ENCODE measurements at regions not wholly inside any gene's neighbourhood (a gene's known extent, or its start where the extent isn't known, plus 50 kb on each side); places are given as distances from the start of the nearest gene placed in this dataset.

GRCh38 chr1:208829595-208829994 lies 585.4 kb upstream of the PLXNA2 start:
- intact Hi-C loops (cut with micrococcal nuclease): no loop called here
- no peak overlapping the region for H3K4me3 Mint-ChIP-seq
- H3K4me1 Mint-ChIP-seq: no peaks in the 10 kb centered on the region
- peaks cover 1% of the 10 kb centered on the region for H3K27me3 Mint-ChIP-seq
- H3K9me3 Mint-ChIP-seq: no peaks in the 10 kb centered on the region
- DNase-seq: no peak
- H3K36me3 Mint-ChIP-seq (ENCODE audit: low read depth): no peaks in the 10 kb centered on the region
- no peak overlapping the region for H3K27ac Mint-ChIP-seq

- Mint-ChIP-seq H3K27me3 (peaks cover 1% of the 10 kb centered on the region), H3K27ac (no peak overlapping the region), H3K36me3 (ENCODE audit: low read depth) (no peaks in the 10 kb centered on the region), H3K9me3 (no peaks in the 10 kb centered on the region), H3K4me3 (no peak overlapping the region), H3K4me1 (no peaks in the 10 kb centered on the region)
- intact Hi-C loops (cut with micrococcal nuclease): no loop called here
- DNase-seq: no peak
These were observed 590.4 kb upstream of the PLXNA2 start for GRCh38 chr1:208834381-208835096.

- Mint-ChIP-seq H3K36me3 (ENCODE audit: low read depth) (no peaks in the 10 kb centered on the region), H3K27ac (no peak overlapping the region), H3K4me1 (no peaks in the 10 kb centered on the region), H3K4me3 (no peak overlapping the region), H3K9me3 (no peaks in the 10 kb centered on the region), H3K27me3 (peaks cover 1% of the 10 kb centered on the region)
- DNase-seq: no peak
- intact Hi-C loops (cut with micrococcal nuclease): no loop called here
These were observed 590.9 kb upstream of the PLXNA2 start for GRCh38 chr1:208835097-208835463.

- intact Hi-C loops (cut with micrococcal nuclease): no loop called here
- Mint-ChIP-seq H3K4me3 (no peak overlapping the region), H3K27ac (no peak overlapping the region), H3K27me3 (peaks cover 1% of the 10 kb centered on the region), H3K36me3 (ENCODE audit: low read depth) (no peaks in the 10 kb centered on the region), H3K9me3 (no peaks in the 10 kb centered on the region), H3K4me1 (no peaks in the 10 kb centered on the region)
- DNase-seq: no peak
These were observed 591.6 kb upstream of the PLXNA2 start for GRCh38 chr1:208835781-208836180.

GRCh38 chr1:208837242-208837641 lies 593.1 kb upstream of the PLXNA2 start:
- no peak for DNase-seq
- H3K4me1 Mint-ChIP-seq: no peaks in the 10 kb centered on the region
- H3K9me3 Mint-ChIP-seq: peaks cover under 1% of the 10 kb centered on the region
- H3K27me3 Mint-ChIP-seq: peaks cover 1% of the 10 kb centered on the region
- H3K4me3 Mint-ChIP-seq: no peak overlapping the region
- intact Hi-C loops (cut with micrococcal nuclease): no loop called here
- no peaks in the 10 kb centered on the region for H3K36me3 Mint-ChIP-seq (ENCODE audit: low read depth)
- H3K27ac Mint-ChIP-seq: no peak overlapping the region

- intact Hi-C loops (cut with micrococcal nuclease): no loop called here
- DNase-seq: no peak
- Mint-ChIP-seq H3K27me3 (no peaks in the 10 kb centered on the region), H3K4me3 (no peak overlapping the region), H3K27ac (no peak overlapping the region), H3K36me3 (ENCODE audit: low read depth) (no peaks in the 10 kb centered on the region), H3K9me3 (peaks cover 3% of the 10 kb centered on the region), H3K4me1 (no peaks in the 10 kb centered on the region)
These were observed 597.3 kb upstream of the PLXNA2 start for GRCh38 chr1:208841436-208841835.

GRCh38 chr1:208842451-208842850 lies 598.3 kb upstream of the PLXNA2 start:
- DNase-seq: no peak
- intact Hi-C loops (cut with micrococcal nuclease): no loop called here
- Mint-ChIP-seq H3K36me3 (ENCODE audit: low read depth) (no peaks in the 10 kb centered on the region), H3K4me1 (no peaks in the 10 kb centered on the region), H3K9me3 (peaks cover 3% of the 10 kb centered on the region), H3K27ac (no peak overlapping the region), H3K4me3 (no peak overlapping the region), H3K27me3 (no peaks in the 10 kb centered on the region)

- Mint-ChIP-seq H3K4me1 (no peaks in the 10 kb centered on the region), H3K27ac (no peak overlapping the region), H3K4me3 (no peak overlapping the region), H3K27me3 (no peaks in the 10 kb centered on the region), H3K36me3 (ENCODE audit: low read depth) (no peaks in the 10 kb centered on the region), H3K9me3 (peaks cover 3% of the 10 kb centered on the region)
- intact Hi-C loops (cut with micrococcal nuclease): no loop called here
- DNase-seq: no peak
These were observed 600.0 kb upstream of the PLXNA2 start for GRCh38 chr1:208844158-208844557.

GRCh38 chr1:208848854-208849253 lies 604.7 kb upstream of the PLXNA2 start:
- no peak for DNase-seq
- Mint-ChIP-seq H3K27ac (no peak overlapping the region), H3K4me3 (no peak overlapping the region), H3K4me1 (no peaks in the 10 kb centered on the region), H3K27me3 (no peaks in the 10 kb centered on the region), H3K36me3 (ENCODE audit: low read depth) (no peaks in the 10 kb centered on the region), H3K9me3 (no peaks in the 10 kb centered on the region)
- intact Hi-C loops (cut with micrococcal nuclease): no loop called here

- H3K4me1 Mint-ChIP-seq: no peaks in the 10 kb centered on the region
- DNase-seq: no peak
- H3K27ac Mint-ChIP-seq: no peak overlapping the region
- H3K4me3 Mint-ChIP-seq: no peak overlapping the region
- no peaks in the 10 kb centered on the region for H3K9me3 Mint-ChIP-seq
- H3K27me3 Mint-ChIP-seq: no peaks in the 10 kb centered on the region
- H3K36me3 Mint-ChIP-seq (ENCODE audit: low read depth): no peaks in the 10 kb centered on the region
- intact Hi-C loops (cut with micrococcal nuclease): no loop called here
These were observed 606.3 kb upstream of the PLXNA2 start for GRCh38 chr1:208850442-208850841.

- no peak for DNase-seq
- Mint-ChIP-seq H3K36me3 (ENCODE audit: low read depth) (no peaks in the 10 kb centered on the region), H3K4me1 (no peaks in the 10 kb centered on the region), H3K27me3 (no peaks in the 10 kb centered on the region), H3K27ac (no peak overlapping the region), H3K4me3 (no peak overlapping the region), H3K9me3 (no peaks in the 10 kb centered on the region)
- intact Hi-C loops (cut with micrococcal nuclease): no loop called here
These were observed 607.2 kb upstream of the PLXNA2 start for GRCh38 chr1:208851366-208851765.

- intact Hi-C loops (cut with micrococcal nuclease): no loop called here
- H3K27me3 Mint-ChIP-seq: no peaks in the 10 kb centered on the region
- DNase-seq: no peak
- no peaks in the 10 kb centered on the region for H3K4me1 Mint-ChIP-seq
- H3K4me3 Mint-ChIP-seq: no peak overlapping the region
- H3K27ac Mint-ChIP-seq: no peak overlapping the region
- no peaks in the 10 kb centered on the region for H3K9me3 Mint-ChIP-seq
- no peaks in the 10 kb centered on the region for H3K36me3 Mint-ChIP-seq (ENCODE audit: low read depth)
These were observed 608.7 kb upstream of the PLXNA2 start for GRCh38 chr1:208852911-208853310.

GRCh38 chr1:208855403-208855802 lies 611.2 kb upstream of the PLXNA2 start:
- H3K27me3 Mint-ChIP-seq: no peaks in the 10 kb centered on the region
- no peak overlapping the region for H3K4me3 Mint-ChIP-seq
- no peaks in the 10 kb centered on the region for H3K9me3 Mint-ChIP-seq
- no peak for DNase-seq
- H3K4me1 Mint-ChIP-seq: no peaks in the 10 kb centered on the region
- H3K36me3 Mint-ChIP-seq (ENCODE audit: low read depth): no peaks in the 10 kb centered on the region
- intact Hi-C loops (cut with micrococcal nuclease): no loop called here
- H3K27ac Mint-ChIP-seq: no peak overlapping the region

GRCh38 chr1:208857465-208857864 lies 613.3 kb upstream of the PLXNA2 start:
- intact Hi-C loops (cut with micrococcal nuclease): no loop called here
- Mint-ChIP-seq H3K27ac (no peak overlapping the region), H3K27me3 (no peaks in the 10 kb centered on the region), H3K36me3 (ENCODE audit: low read depth) (no peaks in the 10 kb centered on the region), H3K4me3 (no peak overlapping the region), H3K4me1 (no peaks in the 10 kb centered on the region), H3K9me3 (no peaks in the 10 kb centered on the region)
- DNase-seq: no peak

GRCh38 chr1:208858738-208859137 lies 614.6 kb upstream of the PLXNA2 start:
- Mint-ChIP-seq H3K4me3 (no peak overlapping the region), H3K36me3 (ENCODE audit: low read depth) (no peaks in the 10 kb centered on the region), H3K27me3 (no peaks in the 10 kb centered on the region), H3K27ac (no peak overlapping the region), H3K9me3 (no peaks in the 10 kb centered on the region), H3K4me1 (no peaks in the 10 kb centered on the region)
- no peak for DNase-seq
- intact Hi-C loops (cut with micrococcal nuclease): no loop called here

All from activated CD4-positive, alpha-beta T cell treated with anti-CD3 and anti-CD28 coated beads, Interleukin-2, amount 10 ng/mL, durations not matched to agents 24 days and 14 days (primary cell).